OCI-M2 (cell line): ENCODE measurements at regions not wholly inside any gene's neighbourhood (a gene's known extent, or its start where the extent isn't known, plus 50 kb on each side); places are given as distances from the start of the nearest gene placed in this dataset.

Experiments
- DNase-seq: peaks from one replicate; lab custom pipeline; 2025; ENCODE audit not compliant: unreplicated experiment; lab: John Stamatoyannopoulos, UW

- DNase-seq: no peak
These were observed 248.7 kb upstream of the ECI2 start for GRCh38 chr6:4383910-4384638.

GRCh38 chr6:4382362-4382853 lies 247.0 kb upstream of the ECI2 start:
- no peak for DNase-seq

- DNase-seq: no peak
These were observed 246.0 kb upstream of the ECI2 start for GRCh38 chr6:4381381-4381780.

- DNase-seq: no peak
These were observed 245.5 kb upstream of the ECI2 start for GRCh38 chr6:4380881-4381281.

GRCh38 chr6:4379958-4380357 lies 244.6 kb upstream of the ECI2 start:
- DNase-seq: no peak

GRCh38 chr6:4378319-4378996 lies 243.1 kb upstream of the ECI2 start:
- no peak for DNase-seq

- DNase-seq: no peak
These were observed 242.2 kb upstream of the ECI2 start for GRCh38 chr6:4377603-4378002.

- no peak for DNase-seq
These were observed 238.8 kb upstream of the ECI2 start for GRCh38 chr6:4374216-4374615.

- DNase-seq: no peak
These were observed 237.5 kb upstream of the ECI2 start for GRCh38 chr6:4372866-4373265.

GRCh38 chr6:4371207-4371921 lies 236.0 kb upstream of the ECI2 start:
- DNase-seq: no peak

- no peak for DNase-seq
These were observed 234.7 kb upstream of the ECI2 start for GRCh38 chr6:4370066-4370465.

- no peak for DNase-seq
These were observed 234.2 kb upstream of the ECI2 start for GRCh38 chr6:4369616-4370015.

GRCh38 chr6:4368649-4369048 lies 233.3 kb upstream of the ECI2 start:
- DNase-seq: no peak

GRCh38 chr6:4367643-4368042 lies 232.3 kb upstream of the ECI2 start:
- DNase-seq: no peak

- no peak for DNase-seq
These were observed 231.4 kb upstream of the ECI2 start for GRCh38 chr6:4366635-4367395.

- no peak for DNase-seq
These were observed 230.3 kb upstream of the ECI2 start for GRCh38 chr6:4365686-4366085.

- no peak for DNase-seq
These were observed 229.3 kb upstream of the ECI2 start for GRCh38 chr6:4364711-4365110.

GRCh38 chr6:4364172-4364571 lies 228.8 kb upstream of the ECI2 start:
- no peak for DNase-seq

GRCh38 chr6:4363656-4364055 lies 228.3 kb upstream of the ECI2 start:
- no peak for DNase-seq

- no peak for DNase-seq
These were observed 227.0 kb upstream of the ECI2 start for GRCh38 chr6:4362326-4362725.

- no peak for DNase-seq
These were observed 225.5 kb upstream of the ECI2 start for GRCh38 chr6:4360920-4361319.
